HCT116 (cell line): ENCODE measurements at regions not wholly inside any gene's neighbourhood (a gene's known extent, or its start where the extent isn't known, plus 50 kb on each side); places are given as distances from the start of the nearest gene placed in this dataset.

Source experiments
- CBX3 ChIP-seq: IDR thresholded peaks from 2 replicates; pipeline ENCODE4 v1.6.1; 2012; ENCODE audit warnings: low read depth
- ELF1 ChIP-seq: IDR thresholded peaks from 2 replicates; pipeline ENCODE4 v1.6.1; 2012; ENCODE audit warnings: low read depth, borderline replicate concordance
- EZH2phosphoT487 ChIP-seq: fragments of 200-600 bp; IDR thresholded peaks from 2 replicates; pipeline ENCODE4 v1.6.1; 2018; ENCODE audit warnings: antibody characterized with exemption, borderline replicate concordance
- POLR2AphosphoS5 ChIP-seq: IDR thresholded peaks from 2 replicates; pipeline ENCODE4 v1.6.1; 2011; ENCODE audit warnings: mild to moderate bottlenecking, low read depth, low read length, moderate library complexity
- SIN3A ChIP-seq: IDR thresholded peaks from 2 replicates; pipeline ENCODE4 v1.6.1; 2012; ENCODE audit warnings: low read depth
- TF ChIP-seq, protein P1 (sequence below), 3 experiments: fragments of 200-600 bp in 1 of 3; sonication (generic) in 1 of 3; IDR thresholded peaks in 2 of 3; conservative IDR thresholded peaks in 1 of 3; 2 replicates each; pipeline ENCODE4 v1.5.1; 2012 to 2017; ENCODE audit warnings: low read depth in 2 of 3, low read length in 2 of 3, antibody characterized with exemption in 1 of 3, borderline replicate concordance in 1 of 3, control low read depth in 1 of 3, mild to moderate bottlenecking in 1 of 3, mixed read lengths in 1 of 3, mixed run types in 1 of 3, moderate library complexity in 1 of 3; ENCODE audit not compliant: insufficient read depth in 1 of 3
- TF ChIP-seq, protein P2 (sequence below): IDR thresholded peaks from 2 replicates; pipeline ENCODE4 v1.6.1; 2012
- TF ChIP-seq, protein P3 (sequence below): IDR thresholded peaks from 2 replicates; pipeline ENCODE4 v1.6.1; 2011; ENCODE audit warnings: mild to moderate bottlenecking, low read length, moderate library complexity; ENCODE audit not compliant: insufficient replicate concordance; ENCODE audit errors: extremely low read depth

DNA sequence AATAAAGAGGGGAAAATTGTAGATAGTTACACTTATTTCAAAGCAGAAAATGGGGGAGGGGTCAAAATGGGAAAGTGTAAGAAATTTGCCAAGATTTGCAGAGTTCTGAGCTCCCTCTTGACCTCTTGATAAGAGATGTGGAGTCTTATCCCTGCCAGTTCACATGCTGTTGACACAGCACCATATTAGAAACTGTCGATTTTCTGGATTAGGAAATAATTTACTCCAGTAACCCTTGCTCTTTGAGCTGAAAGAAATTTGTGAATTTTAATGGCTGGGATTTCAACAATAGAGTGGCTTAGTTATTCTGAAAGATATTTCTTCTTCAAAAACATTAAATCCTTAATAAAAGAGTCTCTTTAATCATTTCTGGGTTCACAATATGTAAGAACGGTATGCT lies 306.2 kb upstream of the CNTN4 start:
- TF ChIP-seq, protein P1, sequence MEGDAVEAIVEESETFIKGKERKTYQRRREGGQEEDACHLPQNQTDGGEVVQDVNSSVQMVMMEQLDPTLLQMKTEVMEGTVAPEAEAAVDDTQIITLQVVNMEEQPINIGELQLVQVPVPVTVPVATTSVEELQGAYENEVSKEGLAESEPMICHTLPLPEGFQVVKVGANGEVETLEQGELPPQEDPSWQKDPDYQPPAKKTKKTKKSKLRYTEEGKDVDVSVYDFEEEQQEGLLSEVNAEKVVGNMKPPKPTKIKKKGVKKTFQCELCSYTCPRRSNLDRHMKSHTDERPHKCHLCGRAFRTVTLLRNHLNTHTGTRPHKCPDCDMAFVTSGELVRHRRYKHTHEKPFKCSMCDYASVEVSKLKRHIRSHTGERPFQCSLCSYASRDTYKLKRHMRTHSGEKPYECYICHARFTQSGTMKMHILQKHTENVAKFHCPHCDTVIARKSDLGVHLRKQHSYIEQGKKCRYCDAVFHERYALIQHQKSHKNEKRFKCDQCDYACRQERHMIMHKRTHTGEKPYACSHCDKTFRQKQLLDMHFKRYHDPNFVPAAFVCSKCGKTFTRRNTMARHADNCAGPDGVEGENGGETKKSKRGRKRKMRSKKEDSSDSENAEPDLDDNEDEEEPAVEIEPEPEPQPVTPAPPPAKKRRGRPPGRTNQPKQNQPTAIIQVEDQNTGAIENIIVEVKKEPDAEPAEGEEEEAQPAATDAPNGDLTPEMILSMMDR (IDR thresholded peaks at IDR 0.05 in 2 of 3, conservative IDR thresholded peaks at IDR 0.05 in 1 of 3; ENCODE audit: borderline replicate concordance in 1 of 3, insufficient read depth in 1 of 3, low read depth in 2 of 3, low read length in 2 of 3), result no peak
- TF ChIP-seq ELF1, result no peak
- TF ChIP-seq CBX3, result no peak
- no peak for TF ChIP-seq EZH2phosphoT487
- no peak for TF ChIP-seq SIN3A
- TF ChIP-seq, protein P2, sequence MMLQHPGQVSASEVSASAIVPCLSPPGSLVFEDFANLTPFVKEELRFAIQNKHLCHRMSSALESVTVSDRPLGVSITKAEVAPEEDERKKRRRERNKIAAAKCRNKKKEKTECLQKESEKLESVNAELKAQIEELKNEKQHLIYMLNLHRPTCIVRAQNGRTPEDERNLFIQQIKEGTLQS, result no peak
- TF ChIP-seq, protein P3, sequence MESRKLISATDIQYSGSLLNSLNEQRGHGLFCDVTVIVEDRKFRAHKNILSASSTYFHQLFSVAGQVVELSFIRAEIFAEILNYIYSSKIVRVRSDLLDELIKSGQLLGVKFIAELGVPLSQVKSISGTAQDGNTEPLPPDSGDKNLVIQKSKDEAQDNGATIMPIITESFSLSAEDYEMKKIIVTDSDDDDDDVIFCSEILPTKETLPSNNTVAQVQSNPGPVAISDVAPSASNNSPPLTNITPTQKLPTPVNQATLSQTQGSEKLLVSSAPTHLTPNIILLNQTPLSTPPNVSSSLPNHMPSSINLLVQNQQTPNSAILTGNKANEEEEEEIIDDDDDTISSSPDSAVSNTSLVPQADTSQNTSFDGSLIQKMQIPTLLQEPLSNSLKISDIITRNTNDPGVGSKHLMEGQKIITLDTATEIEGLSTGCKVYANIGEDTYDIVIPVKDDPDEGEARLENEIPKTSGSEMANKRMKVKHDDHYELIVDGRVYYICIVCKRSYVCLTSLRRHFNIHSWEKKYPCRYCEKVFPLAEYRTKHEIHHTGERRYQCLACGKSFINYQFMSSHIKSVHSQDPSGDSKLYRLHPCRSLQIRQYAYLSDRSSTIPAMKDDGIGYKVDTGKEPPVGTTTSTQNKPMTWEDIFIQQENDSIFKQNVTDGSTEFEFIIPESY, result no peak
- no peak for TF ChIP-seq POLR2AphosphoS5
